Left lobe of liver (tissue), 2 donors: ENCODE measurements at regions not wholly inside any gene's neighbourhood (a gene's known extent, or its start where the extent isn't known, plus 50 kb on each side); places are given as distances from the start of the nearest gene placed in this dataset.
A peak's percentile ranks its signal among the peaks of the same experiment; 100 is the strongest.

ENCODE experiments used
- ATAC-seq: fragments of 200-7000 bp; cut with Tn5 transposase; one replicate; pipeline ENCODE4 v1.9.1; 2020; ENCODE audit warnings: mild to moderate bottlenecking, moderate library complexity
- DNase-seq: peaks from one replicate; pipeline ENCODE4 v3.0.0-alpha.2; 2020; ENCODE audit warnings: low spot score
- donor health status: DM: no; HTN: no; CAD: no; lungs with moderate emphysema.
- donor health status: DM: no; HTN: yes; CAD: no.

DNA sequence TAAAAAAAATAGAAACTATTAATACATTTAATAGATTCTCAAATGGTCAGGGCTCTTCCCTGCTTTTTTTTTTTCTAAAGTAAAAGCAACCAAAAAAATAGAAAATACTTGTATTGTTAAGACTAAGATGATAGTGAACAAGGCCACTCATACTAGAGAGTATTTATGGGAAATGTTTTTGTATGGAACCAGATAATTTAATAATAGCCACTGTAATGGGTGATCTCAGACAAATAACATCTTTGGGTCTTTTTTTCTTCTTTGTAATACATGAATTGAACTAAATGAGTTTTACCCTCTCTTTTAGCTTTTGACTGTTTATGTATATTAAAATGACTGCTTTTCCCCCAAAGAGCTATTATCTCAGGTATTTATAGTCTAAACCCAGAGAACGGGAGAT lies 92.1 kb upstream of the ELOVL6 start:
- DNase-seq = no peak
- ATAC-seq = no peak

DNA sequence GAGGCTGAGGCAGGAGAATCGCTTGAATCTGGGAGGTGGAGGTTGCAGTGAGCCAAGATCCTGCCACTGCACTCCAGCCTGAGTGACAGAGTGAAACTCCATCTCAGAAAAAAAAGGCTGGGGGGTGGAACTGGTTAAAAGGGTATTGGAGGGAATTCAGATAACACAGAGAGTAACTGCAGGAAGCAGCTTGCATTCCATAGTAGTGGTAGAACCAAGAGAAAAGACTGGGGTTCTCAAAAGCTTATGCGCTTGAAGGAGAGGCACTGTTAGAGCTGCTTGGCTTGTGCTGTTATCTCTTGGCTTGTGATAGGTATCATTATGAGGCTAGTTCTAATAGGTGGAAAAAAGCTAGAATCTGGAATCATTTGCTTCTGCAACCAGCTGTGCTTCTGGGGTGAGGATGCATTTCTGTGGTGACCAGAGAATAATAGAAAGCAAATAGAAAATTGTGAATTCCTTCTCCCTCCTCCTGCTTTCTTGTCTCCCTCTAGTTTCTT lies 91.2 kb upstream of the ELOVL6 start:
- ATAC-seq (no peak), DNase-seq (no peak)

DNA sequence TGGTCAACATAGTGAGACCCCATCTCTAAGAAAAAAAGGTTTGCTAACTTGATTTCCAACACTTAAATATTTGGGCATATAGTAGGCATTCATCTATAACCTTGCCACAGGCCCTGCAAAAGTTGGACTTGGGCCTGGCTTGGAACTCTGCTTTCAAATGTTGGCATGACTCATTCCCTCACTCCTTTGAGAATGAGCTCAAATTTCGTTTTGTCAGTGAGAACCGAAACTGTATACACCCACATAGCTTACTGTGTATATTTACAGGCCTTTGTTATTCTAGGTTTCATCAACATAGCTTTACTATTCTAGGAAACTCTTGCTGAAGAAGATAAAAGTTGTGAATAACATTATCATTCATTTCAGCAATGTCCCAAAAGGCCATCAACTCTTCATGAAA lies 88.7 kb upstream of the ELOVL6 start:
- no peak for DNase-seq
- peak; percentile 78 for ATAC-seq

DNA sequence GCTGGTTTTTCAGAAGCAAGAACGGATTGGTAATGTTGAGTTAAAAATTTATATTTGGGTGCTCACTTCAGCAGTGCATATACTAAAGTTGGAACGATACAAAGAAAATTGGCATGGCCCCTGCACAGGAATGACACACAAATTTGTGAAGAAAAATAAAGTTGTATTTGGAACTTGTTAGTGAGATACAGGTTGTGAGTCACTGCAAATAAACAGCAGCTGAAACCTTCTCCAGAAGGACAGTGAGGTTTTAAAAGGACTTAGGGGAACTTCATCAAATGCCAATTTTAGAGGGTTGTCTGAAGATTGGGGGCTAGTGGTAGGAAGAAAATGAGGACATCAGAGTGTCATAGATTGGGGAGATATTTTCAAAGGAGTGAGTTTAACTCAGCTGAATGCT lies 79.7 kb upstream of the ELOVL6 start:
- ATAC-seq (no peak), DNase-seq (no peak)

DNA sequence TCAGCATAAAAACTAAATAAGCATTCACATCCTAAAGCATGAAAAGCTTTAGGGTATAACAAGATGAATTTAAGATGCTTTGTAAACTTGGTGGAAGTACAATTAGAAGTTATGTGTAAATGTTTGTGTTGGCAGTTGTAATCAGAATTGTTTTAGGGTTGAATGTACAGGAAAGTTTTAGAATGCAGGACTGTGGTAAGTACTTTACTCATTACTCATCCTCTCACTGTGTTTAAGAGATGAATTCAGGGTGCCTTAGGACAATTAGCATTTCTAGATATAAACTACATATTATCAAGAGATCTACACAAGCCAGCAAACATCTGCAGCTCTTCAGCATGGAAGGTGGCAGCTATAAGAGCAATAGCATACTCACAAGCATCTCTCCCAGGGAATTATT lies 77.5 kb upstream of the ELOVL6 start:
- DNase-seq (no peak), ATAC-seq (no peak)

DNA sequence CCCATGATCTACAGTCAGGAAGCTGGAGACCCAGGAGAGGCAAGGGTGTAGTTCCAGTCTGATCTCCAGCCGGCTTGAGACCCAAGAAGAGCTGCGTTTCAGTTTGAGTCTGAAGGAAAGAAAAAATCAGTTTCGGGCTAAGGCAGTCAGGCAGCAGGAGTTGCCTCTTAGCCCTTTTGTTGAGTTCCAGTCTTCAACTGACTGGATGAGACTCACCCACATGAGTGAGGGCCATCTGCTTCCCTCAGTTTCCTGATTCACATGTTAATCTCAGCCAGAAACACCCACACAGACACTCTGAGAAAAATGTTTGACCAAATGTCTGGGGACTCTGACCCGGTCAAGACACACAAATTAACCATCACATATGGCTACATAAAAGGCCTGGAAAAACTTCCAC lies 73.6 kb upstream of the ELOVL6 start:
- no peak for DNase-seq
- no peak for ATAC-seq

DNA sequence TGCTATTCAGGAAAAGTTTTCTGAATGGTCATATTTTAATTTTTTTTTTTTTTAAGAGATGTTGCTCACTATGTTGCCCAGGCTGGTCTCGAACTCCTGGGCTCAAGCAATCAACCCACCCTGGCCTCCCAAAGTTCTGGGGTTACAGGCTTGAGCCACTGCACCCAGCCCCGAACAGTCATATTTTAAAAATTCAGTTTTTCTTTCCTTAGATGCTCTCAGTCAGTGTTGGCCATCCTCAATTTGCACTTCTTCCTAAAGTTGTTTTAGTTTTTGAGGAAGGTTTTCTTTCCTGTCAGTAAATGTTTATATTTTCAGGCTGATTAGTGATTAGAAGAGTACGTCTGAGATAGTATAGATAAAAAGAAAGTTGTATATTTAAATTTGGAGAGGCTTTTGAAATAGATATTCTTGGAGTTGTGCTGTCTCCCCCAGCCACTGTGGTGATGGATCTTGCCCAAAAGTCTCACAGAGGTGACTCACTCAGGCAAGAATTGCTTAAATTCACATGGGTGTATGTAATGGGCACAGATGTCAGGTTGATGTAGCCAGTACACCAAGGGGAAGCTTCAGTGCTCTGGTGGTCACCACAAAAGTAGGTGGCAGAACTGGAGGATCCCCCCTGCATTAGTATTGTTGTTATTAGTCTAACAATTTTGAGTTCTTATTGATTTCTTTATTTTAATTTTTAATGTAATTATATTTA lies 72.2 kb upstream of the ELOVL6 start:
- DNase-seq (no peak), ATAC-seq (no peak)

DNA sequence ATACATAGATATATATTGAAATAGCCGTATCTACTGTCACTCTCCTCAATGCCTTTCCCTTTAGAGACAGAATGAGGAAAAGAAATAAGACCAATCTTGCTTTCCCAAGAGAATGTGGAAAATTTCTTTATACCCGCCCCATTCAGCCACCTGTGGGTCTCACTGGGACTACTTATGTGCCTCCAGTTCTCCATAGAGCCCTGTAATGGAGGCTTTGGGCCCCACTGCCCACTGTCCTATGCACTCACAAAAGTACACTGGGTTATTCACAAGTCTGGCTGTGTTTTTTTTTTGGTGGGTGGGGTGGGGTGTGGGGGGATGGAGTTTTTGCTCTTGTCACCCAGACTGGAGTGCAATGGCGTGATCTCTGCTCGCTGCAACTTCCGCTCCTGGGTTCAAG lies 70.4 kb upstream of the ELOVL6 start:
- DNase-seq (no peak), ATAC-seq (no peak)

DNA sequence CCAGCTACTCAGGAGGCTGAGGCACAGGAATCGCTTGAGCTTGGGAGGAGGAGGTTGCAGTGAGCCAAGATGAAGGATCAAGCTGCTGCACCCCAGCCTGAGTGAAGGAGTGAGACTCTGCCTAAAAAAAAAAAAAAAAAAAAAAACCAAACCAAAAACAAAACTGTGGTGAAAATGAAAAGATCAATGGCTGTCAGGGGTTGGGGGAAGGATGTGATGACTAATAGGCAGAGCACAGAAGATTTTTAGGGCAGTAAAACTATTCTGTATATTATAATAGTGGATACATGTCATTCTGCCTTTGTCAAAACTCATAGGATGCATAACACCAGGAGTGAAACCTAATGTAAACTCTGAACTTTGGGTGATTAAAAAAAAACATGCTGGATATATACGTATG lies 69.9 kb upstream of the ELOVL6 start:
- no peak for ATAC-seq

DNA sequence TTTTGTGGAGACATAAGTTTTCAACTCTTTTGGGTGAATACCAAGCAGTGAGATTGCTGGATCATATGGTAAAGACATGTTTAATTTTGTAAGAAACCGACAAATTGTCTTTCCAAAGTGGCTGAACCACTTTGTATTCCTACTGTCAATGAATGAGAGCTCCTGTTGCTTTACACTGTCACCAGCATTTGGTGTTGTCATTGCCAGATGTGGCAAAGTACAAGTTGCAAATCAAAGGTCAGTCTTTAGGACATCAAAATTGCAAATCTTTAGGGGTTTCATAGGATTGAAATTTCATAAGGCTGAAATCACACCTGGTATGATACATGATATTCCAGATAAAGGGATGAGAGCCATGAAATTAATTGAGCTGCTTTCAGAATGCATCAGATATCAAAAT lies 67.7 kb upstream of the ELOVL6 start:
- ATAC-seq (peak; percentile 94), DNase-seq (no peak)

More for the DNA sequence above, 69.9 kb upstream of the ELOVL6 start:
- no peak for DNase-seq

DNA sequence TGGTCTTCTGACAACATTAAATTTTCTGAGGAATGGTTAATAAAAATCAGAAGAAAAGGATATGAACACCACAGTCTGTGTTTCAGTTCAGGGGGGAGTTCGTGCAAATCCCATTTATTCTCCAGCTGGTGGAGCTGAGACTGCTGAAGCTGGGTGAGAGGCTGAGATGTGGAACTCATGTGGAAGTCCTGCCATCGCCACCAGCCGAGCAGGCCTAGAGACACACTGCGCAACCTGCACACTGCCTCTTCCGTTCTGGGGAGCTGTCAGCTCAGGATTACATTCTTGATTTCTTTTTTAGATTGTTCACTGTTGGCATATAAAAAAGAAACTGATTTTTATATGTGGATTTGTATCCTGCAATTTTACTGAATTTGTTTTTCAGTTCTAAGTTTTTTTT lies 66.6 kb upstream of the ELOVL6 start:
- ATAC-seq = no peak

DNA sequence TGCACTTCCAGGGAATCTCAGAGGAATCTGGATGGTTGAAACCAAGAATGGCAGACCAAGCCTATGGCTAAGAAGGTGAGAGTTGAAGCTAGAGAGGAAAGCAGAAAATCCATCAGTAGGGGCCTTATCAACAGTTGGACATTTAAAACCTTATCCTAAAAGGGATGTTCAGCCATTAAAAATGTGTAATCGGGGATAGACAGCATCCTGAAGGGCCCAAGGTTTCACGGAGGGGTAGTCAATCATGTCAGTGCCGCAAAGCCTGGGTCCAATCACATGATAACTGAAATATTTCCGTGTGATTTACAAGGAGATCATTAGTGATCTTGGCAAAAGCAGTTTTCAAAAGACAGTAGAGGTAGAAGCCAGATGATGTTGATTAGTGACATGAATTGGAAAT lies 61.9 kb upstream of the ELOVL6 start:
- DNase-seq (no peak), ATAC-seq (no peak)

More for the DNA sequence above, 66.6 kb upstream of the ELOVL6 start:
- DNase-seq = no peak

DNA sequence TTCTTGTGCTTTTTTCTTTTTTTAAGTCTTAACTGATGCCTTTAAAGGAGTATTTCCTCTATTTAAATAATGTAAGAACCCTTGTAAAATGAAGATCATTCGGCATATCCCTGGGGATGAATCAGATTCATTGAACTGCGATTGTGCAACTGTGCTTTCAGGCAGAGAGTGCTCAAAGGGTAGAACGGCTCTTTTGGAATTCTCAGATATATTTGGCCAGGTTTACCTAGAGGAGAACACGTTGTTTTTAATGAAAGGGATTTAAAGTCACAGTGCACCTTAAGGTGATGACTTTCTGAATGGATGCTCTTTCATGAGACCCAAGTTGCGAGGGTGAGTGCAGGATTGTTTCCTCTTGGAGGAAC lies 51.6 kb upstream of the ELOVL6 start:
- DNase-seq = peak; percentile 54
- peak; percentile 93 for ATAC-seq

DNA sequence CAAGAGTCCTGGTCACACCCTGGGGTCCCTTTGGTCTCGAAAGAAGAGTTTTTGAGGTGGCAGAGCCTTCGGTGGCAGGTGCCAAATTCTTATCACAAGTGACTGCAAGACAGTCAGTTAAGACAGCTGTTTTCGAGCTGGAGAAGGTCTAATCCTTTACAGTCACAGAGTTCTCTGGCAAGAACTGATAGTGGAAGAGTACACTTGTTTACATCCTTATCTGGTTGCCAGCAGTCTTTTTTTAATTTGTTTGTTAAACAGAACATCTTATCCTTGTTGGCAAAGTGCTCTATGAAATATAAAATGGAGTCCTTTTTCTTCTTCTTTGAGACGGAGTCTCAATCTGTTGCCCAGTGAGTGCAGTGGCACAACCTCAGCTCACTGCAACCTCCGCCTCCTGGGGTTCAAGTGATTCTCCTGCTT lies 50.4 kb upstream of the ELOVL6 start:
- no peak for DNase-seq
- no peak for ATAC-seq
